GM23338 (cell line): ENCODE measurements at regions not wholly inside any gene's neighbourhood (a gene's known extent, or its start where the extent isn't known, plus 50 kb on each side); places are given as distances from the start of the nearest gene placed in this dataset.

Source experiments
- CTCF ChIP-seq, 2 experiments: fragments of 200-600 bp in 1 of 2; sonication (generic) in 1 of 2; conservative IDR thresholded peaks; 2 replicates each; pipeline versions ENCODE4 v1.5.1 to v1.6.1; 2016 to 2017; ENCODE audit warnings: antibody characterized with exemption in 2 of 2, low read depth in 2 of 2, mild to moderate bottlenecking in 2 of 2, moderate library complexity in 1 of 2
- EZH2 ChIP-seq: fragments of 200-600 bp; sonication (generic); IDR thresholded peaks from one replicate; pipeline ENCODE4 v1.8.0; 2017; ENCODE audit warnings: antibody characterized with exemption, mild to moderate bottlenecking, low read depth; ENCODE audit not compliant: unreplicated experiment
- POLR2AphosphoS5 ChIP-seq: IDR thresholded peaks from 2 replicates; pipeline ENCODE4 v1.6.1; 2016; ENCODE audit warnings: antibody characterized with exemption, low read depth
- TF ChIP-seq, protein P1 (sequence below): IDR thresholded peaks from one replicate; pipeline ENCODE4 v1.6.1; 2018; ENCODE audit warnings: antibody characterized with exemption; ENCODE audit not compliant: unreplicated experiment

DNA sequence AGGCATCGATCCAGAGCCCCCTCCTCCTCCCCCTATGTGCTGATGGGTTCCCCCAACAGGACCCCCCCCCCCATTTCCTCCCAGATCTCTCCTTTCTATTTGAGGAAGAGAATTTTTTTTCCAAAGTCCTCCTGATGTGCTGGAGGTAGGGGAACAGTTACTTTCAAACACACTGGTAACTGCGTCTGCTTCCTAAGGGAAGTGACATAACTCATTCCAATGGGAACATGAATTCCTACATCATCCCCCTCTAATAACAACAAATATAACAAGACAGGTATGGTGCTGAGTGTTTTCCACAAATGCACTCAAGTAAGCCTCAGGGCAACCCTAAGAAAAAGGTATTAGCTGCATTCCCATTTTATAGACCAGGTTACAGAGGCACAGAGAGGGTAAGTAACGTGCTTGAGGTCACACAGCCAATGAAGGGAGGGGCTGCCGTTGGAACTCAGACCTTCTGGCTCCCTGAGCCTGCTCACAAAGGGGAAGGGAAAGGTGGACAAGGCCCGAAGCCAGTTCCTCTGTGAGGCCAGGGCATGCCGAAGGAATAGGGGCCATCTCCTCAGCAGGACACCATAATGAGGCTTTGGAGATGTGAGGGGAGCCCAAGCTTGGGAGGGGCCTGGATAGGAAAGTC lies 121.1 kb upstream of the NCOR2 start:
- TF ChIP-seq CTCF (conservative IDR thresholded peaks at IDR 0.05; ENCODE audit: low read depth in 2 of 2) (no peak), EZH2 (no peak), POLR2AphosphoS5 (no peak)
- TF ChIP-seq, protein P1, sequence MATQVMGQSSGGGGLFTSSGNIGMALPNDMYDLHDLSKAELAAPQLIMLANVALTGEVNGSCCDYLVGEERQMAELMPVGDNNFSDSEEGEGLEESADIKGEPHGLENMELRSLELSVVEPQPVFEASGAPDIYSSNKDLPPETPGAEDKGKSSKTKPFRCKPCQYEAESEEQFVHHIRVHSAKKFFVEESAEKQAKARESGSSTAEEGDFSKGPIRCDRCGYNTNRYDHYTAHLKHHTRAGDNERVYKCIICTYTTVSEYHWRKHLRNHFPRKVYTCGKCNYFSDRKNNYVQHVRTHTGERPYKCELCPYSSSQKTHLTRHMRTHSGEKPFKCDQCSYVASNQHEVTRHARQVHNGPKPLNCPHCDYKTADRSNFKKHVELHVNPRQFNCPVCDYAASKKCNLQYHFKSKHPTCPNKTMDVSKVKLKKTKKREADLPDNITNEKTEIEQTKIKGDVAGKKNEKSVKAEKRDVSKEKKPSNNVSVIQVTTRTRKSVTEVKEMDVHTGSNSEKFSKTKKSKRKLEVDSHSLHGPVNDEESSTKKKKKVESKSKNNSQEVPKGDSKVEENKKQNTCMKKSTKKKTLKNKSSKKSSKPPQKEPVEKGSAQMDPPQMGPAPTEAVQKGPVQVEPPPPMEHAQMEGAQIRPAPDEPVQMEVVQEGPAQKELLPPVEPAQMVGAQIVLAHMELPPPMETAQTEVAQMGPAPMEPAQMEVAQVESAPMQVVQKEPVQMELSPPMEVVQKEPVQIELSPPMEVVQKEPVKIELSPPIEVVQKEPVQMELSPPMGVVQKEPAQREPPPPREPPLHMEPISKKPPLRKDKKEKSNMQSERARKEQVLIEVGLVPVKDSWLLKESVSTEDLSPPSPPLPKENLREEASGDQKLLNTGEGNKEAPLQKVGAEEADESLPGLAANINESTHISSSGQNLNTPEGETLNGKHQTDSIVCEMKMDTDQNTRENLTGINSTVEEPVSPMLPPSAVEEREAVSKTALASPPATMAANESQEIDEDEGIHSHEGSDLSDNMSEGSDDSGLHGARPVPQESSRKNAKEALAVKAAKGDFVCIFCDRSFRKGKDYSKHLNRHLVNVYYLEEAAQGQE, result no peak
